GM12878 (cell line): ENCODE measurements at regions not wholly inside any gene's neighbourhood (a gene's known extent, or its start where the extent isn't known, plus 50 kb on each side); places are given as distances from the start of the nearest gene placed in this dataset.

ENCODE experiments used
- ATAC-seq: fragments of 200-7000 bp; cut with Tn5 transposase; 3 replicates; pipeline ENCODE4 v1.9.1; 2020; ENCODE audit warnings: mild to moderate bottlenecking, moderate library complexity
- BruUV-seq: library from RNA; stranded (reverse); fragments of 400-500 nt; replicated peaks from 2 replicates; lab custom pipeline; 2021; lab: Mats Ljungman, UMichigan
- CTCF ChIA-PET: fragments of 300-600 bp; sonication (Branson Sonifier 250); formaldehyde crosslinking; extraction: SDS; loops from one replicate; lab custom pipeline; 2021; ENCODE audit warnings: inconsistent platforms; lab: Yijun Ruan, JAX
- POLR2A ChIA-PET: fragments of 350-600 bp; formaldehyde crosslinking; extraction: SDS; loops from one replicate; lab custom pipeline; 2021; ENCODE audit warnings: inconsistent platforms; lab: Charles Lee
- RAD21 ChIA-PET: fragments of 300-600 bp; sonication (Branson Sonifier 250); formaldehyde crosslinking; loops from one replicate; lab custom pipeline; 2023; ENCODE audit warnings: antibody characterized with exemption; ENCODE audit not compliant: unreplicated experiment; lab: Charles Lee
- SMC1A ChIA-PET: fragments of 300-600 bp; sonication (Branson Sonifier 250); formaldehyde crosslinking; loops from one replicate; lab custom pipeline; 2023; ENCODE audit not compliant: unreplicated experiment, uncharacterized antibody; lab: Charles Lee
- DNase-seq: peaks from one replicate; pipeline ENCODE4 v3.0.0-alpha.2; 2011; ENCODE audit warnings: low read depth, low spot score
- FAIRE-seq: peaks from 3 replicates; lab custom pipeline; 2011; peaks lifted over from hg19 to GRCh38; lab: Jason Lieb, UNC
- H2AFZ ChIP-seq: 2 replicates; pipeline ENCODE4 v1.6.0; 2011; ENCODE audit warnings: low read depth, low read length, control low read depth; ENCODE audit not compliant: control insufficient read depth
- H3K27ac ChIP-seq: 2 replicates; pipeline ENCODE4 v1.5.1; 2011; ENCODE audit warnings: control low read depth; ENCODE audit not compliant: control insufficient read depth, insufficient read depth
- H3K27me3 ChIP-seq, 2 experiments: replicated peaks in 1 of 2; 2 replicates each; pipeline versions ENCODE4 v1.6.0 to v1.6.1; 2011; ENCODE audit warnings: low read length in 1 of 2; ENCODE audit not compliant: control insufficient read depth in 2 of 2, insufficient read depth in 2 of 2
- H3K36me3 ChIP-seq, 2 experiments: 2 replicates each; pipeline ENCODE4 v1.5.1; 2011; ENCODE audit warnings: low read length in 1 of 2; ENCODE audit not compliant: control insufficient read depth in 2 of 2, insufficient read depth in 2 of 2
- H3K4me1 ChIP-seq: 2 replicates; pipeline ENCODE4 v1.6.1; 2011; ENCODE audit warnings: mild to moderate bottlenecking, low read length, moderate library complexity, mixed read lengths; ENCODE audit not compliant: control insufficient read depth, insufficient read depth
- H3K4me2 ChIP-seq: 2 replicates; pipeline ENCODE4 v1.6.0; 2011; ENCODE audit warnings: control low read depth; ENCODE audit not compliant: control insufficient read depth, insufficient read depth
- H3K4me3 ChIP-seq: fragments of 200-600 bp; sonication (generic); 2 replicates; pipeline ENCODE4 v1.5.1; 2016
- H3K79me2 ChIP-seq: 2 replicates; pipeline ENCODE4 v1.6.0; 2011; ENCODE audit warnings: low read length; ENCODE audit not compliant: control insufficient read depth, insufficient read depth
- H3K9ac ChIP-seq: 2 replicates; pipeline ENCODE4 v1.8.0; 2011; ENCODE audit warnings: low read length, control low read depth, mixed read lengths; ENCODE audit not compliant: control insufficient read depth, insufficient read depth
- H3K9me3 ChIP-seq: replicated peaks from 3 replicates; pipeline ENCODE4 v1.5.1; 2011; ENCODE audit warnings: mild to moderate bottlenecking, low read length; ENCODE audit not compliant: control insufficient read depth, insufficient read depth
- H4K20me1 ChIP-seq: 2 replicates; pipeline ENCODE4 v1.6.0; 2011; ENCODE audit not compliant: control insufficient read depth, insufficient read depth
- BHLHE40 ChIP-seq, 2 experiments: fragments of 450-650 bp in 1 of 2; IDR thresholded peaks; 2 replicates each; pipeline ENCODE4 v1.6.1; 2011 to 2017; ENCODE audit warnings: low read depth in 2 of 2, borderline replicate concordance in 1 of 2, improper control_type of control experiment in 1 of 2, low read length in 1 of 2, mild to moderate bottlenecking in 1 of 2
- BRCA1 ChIP-seq: IDR thresholded peaks from 2 replicates; pipeline ENCODE4 v1.6.1; 2011; ENCODE audit warnings: low read depth, low read length, improper control_type of control experiment
- CBFB ChIP-seq: IDR thresholded peaks from 2 replicates; pipeline ENCODE4 v1.6.1; 2016; ENCODE audit warnings: antibody characterized with exemption, low read depth
- HDAC2 ChIP-seq: fragments of 200-600 bp; sonication (generic); IDR thresholded peaks from 2 replicates; pipeline ENCODE4 v1.6.1; 2017
- JUND ChIP-seq: IDR thresholded peaks from 2 replicates; pipeline ENCODE4 v1.6.1; 2012; ENCODE audit warnings: low read depth, mild to moderate bottlenecking, low read length, improper control_type of control experiment, moderate library complexity
- NBN ChIP-seq: fragments of 450-650 bp; IDR thresholded peaks from 2 replicates; pipeline ENCODE4 v1.6.1; 2016
- PKNOX1 ChIP-seq: fragments of 450-650 bp; IDR thresholded peaks from 2 replicates; pipeline ENCODE4 v1.6.1; 2016; ENCODE audit warnings: mild to moderate bottlenecking
- PML ChIP-seq: IDR thresholded peaks from 2 replicates; pipeline ENCODE4 v1.6.1; 2012; ENCODE audit warnings: low read length, inconsistent platforms
- RCOR1 ChIP-seq: conservative IDR thresholded peaks from 2 replicates; pipeline ENCODE4 v1.6.1; 2012; ENCODE audit warnings: low read depth, low read length, improper control_type of control experiment
- ZBED1 ChIP-seq: IDR thresholded peaks from 2 replicates; pipeline ENCODE4 v1.6.1; 2016; ENCODE audit warnings: borderline replicate concordance
- WGBS: methylation state at CpG from one replicate; pipeline ENCODE4 v1.1.6; 2016; ENCODE audit warnings: low lambda C conversion rate; ENCODE audit not compliant: insufficient replicate concordance, insufficient coverage; ENCODE audit errors: missing lambda C conversion rate; 5-methylcytosine and 5-hydroxymethylcytosine counted together
- in situ Hi-C: fragments of 300-500 bp; cut with MboI; formaldehyde crosslinking; loops from 9 replicates; pipeline ENCODE4 v1.14.3; 2018; ENCODE audit warnings: mixed read lengths
- intact Hi-C: fragments of 100-400 bp; cut with micrococcal nuclease; formaldehyde crosslinking; loops from one replicate; pipeline ENCODE4 v1.14.2; 2022; ENCODE audit not compliant: unreplicated experiment

GRCh38 chr1:38758820-38759219 is 100.8 kb downstream of the RRAGC start:
- ChIA-PET RAD21 (no interaction called here), SMC1A (no interaction called here), CTCF (no interaction called here), POLR2A (interaction anchor here (0.7 kb wide), 1 partner anchor 283 kb away, joined by 4 read pairs; no protein-coding TSS in a partner anchor)
- Histone ChIP-seq H3K36me3 (no peaks in the 10 kb centered on the region), H4K20me1 (no peaks in the 10 kb centered on the region), H3K4me1 (no peaks in the 10 kb centered on the region), H3K79me2 (no peaks in the 10 kb centered on the region), H3K9ac (no peak overlapping the region), H3K27ac (no peak overlapping the region), H3K27me3 (peaks cover 0 to 3% of the 10 kb centered on the region in 2 experiments; a peak in 1 of 4 replicates), H3K9me3 (no peaks in the 10 kb centered on the region), H3K4me2 (no peak overlapping the region), H3K4me3 (no peak overlapping the region), H2AFZ (no peak overlapping the region)
- TF ChIP-seq BHLHE40 (IDR thresholded peaks at IDR 0.05; ENCODE audit: borderline replicate concordance in 1 of 2, low read depth in 2 of 2, low read length in 1 of 2) (no peak), CBFB (no peak), JUND (no peak), RCOR1 (no peak), NBN (no peak), ZBED1 (no peak), PML (no peak), BRCA1 (no peak), HDAC2 (no peak), PKNOX1 (no peak)
- DNase-seq (no peak), ATAC-seq (no peak), FAIRE-seq (no peak)
- no TSS peak for BruUV-seq
- whole genome bisulfite sequencing, result 15% methylated on average over 5 of the region's 5 CpGs
- in situ Hi-C loops (no loop called here), intact Hi-C loops (no loop called here)
